OCI-LY7 (cell line): ENCODE measurements at regions not wholly inside any gene's neighbourhood (a gene's known extent, or its start where the extent isn't known, plus 50 kb on each side); places are given as distances from the start of the nearest gene placed in this dataset.

Source experiments
- BruUV-seq: library from RNA; stranded (reverse); fragments of 400-500 nt; replicated peaks from 2 replicates; lab custom pipeline; 2021; lab: Mats Ljungman, UMichigan
- CTCF ChIA-PET: fragments of 300-600 bp; sonication (Branson Sonifier 250); formaldehyde crosslinking; loops from one replicate; lab custom pipeline; 2022; ENCODE audit warnings: antibody characterized with exemption; ENCODE audit not compliant: unreplicated experiment; lab: Charles Lee
- POLR2A ChIA-PET: fragments of 300-600 bp; sonication (Branson Sonifier 250); formaldehyde crosslinking; loops from one replicate; lab custom pipeline; 2022; ENCODE audit warnings: antibody characterized with exemption; lab: Charles Lee
- DNase-seq: peaks from one replicate; pipeline ENCODE4 v3.0.0-alpha.2; 2015; ENCODE audit warnings: low spot score
- H2AFZ ChIP-seq: fragments of 200-600 bp; sonication (generic), shearing (Covaris generic); 2 replicates; pipeline ENCODE4 v1.6.1; 2014; ENCODE audit warnings: mild to moderate bottlenecking, antibody characterized with exemption, low read length, moderate library complexity
- H3K27ac ChIP-seq: fragments of 200-600 bp; sonication (generic); 2 replicates; pipeline ENCODE4 v1.5.1; 2014; ENCODE audit warnings: mixed run types, low read depth, mild to moderate bottlenecking, moderate library complexity, low read length, inconsistent platforms; ENCODE audit not compliant: poor library complexity, severe bottlenecking
- H3K36me3 ChIP-seq: fragments of 200-600 bp; sonication (generic); 2 replicates; pipeline ENCODE4 v1.6.1; 2014; ENCODE audit warnings: mild to moderate bottlenecking, antibody characterized with exemption, low read length, moderate library complexity, mixed read lengths; ENCODE audit not compliant: insufficient read depth
- H3K4me1 ChIP-seq: fragments of 200-600 bp; sonication (generic); 2 replicates; pipeline ENCODE4 v1.5.1; 2014; ENCODE audit warnings: mild to moderate bottlenecking, low read length; ENCODE audit not compliant: insufficient read depth, poor library complexity, severe bottlenecking
- H3K4me2 ChIP-seq: fragments of 200-600 bp; sonication (generic); 2 replicates; pipeline ENCODE4 v1.6.1; 2014; ENCODE audit warnings: mild to moderate bottlenecking, low read length
- H3K4me3 ChIP-seq: fragments of 200-600 bp; sonication (generic); 2 replicates; pipeline ENCODE4 v1.5.1; 2014; ENCODE audit warnings: mild to moderate bottlenecking, low read depth, low read length; ENCODE audit not compliant: poor library complexity, severe bottlenecking
- H3K79me2 ChIP-seq: fragments of 200-600 bp; sonication (generic); 2 replicates; pipeline ENCODE4 v1.6.1; 2016; ENCODE audit warnings: low read depth, mild to moderate bottlenecking, low read length, moderate library complexity, mixed read lengths; ENCODE audit not compliant: insufficient read depth
- H3K9me2 ChIP-seq: fragments of 200-600 bp; sonication (generic); 2 replicates; pipeline ENCODE4 v1.6.1; 2016; ENCODE audit warnings: mild to moderate bottlenecking, low read length, mixed read lengths; ENCODE audit not compliant: insufficient read depth
- H3K9me3 ChIP-seq: fragments of 200-600 bp; sonication (generic); 2 replicates; pipeline ENCODE4 v1.6.1; 2014; ENCODE audit warnings: mild to moderate bottlenecking, mixed run types, low read length, mixed read lengths
- H4K20me1 ChIP-seq: fragments of 200-600 bp; sonication (generic); 2 replicates; pipeline ENCODE4 v1.6.1; 2014; ENCODE audit warnings: mild to moderate bottlenecking, antibody characterized with exemption, low read length, moderate library complexity, mixed read lengths; ENCODE audit not compliant: insufficient read depth
- EZH2phosphoT487 ChIP-seq: fragments of 200-600 bp; sonication (generic); IDR thresholded peaks from 2 replicates; pipeline ENCODE4 v1.6.1; 2018; ENCODE audit warnings: low read depth, borderline replicate concordance, mild to moderate bottlenecking, mixed run types, antibody characterized with exemption, low read length, moderate library complexity, mixed read lengths
- intact Hi-C: fragments of 100-400 bp; cut with micrococcal nuclease; formaldehyde crosslinking; loops from one replicate; pipeline ENCODE4 v1.10.0; 2022; ENCODE audit not compliant: unreplicated experiment
- TF ChIP-seq, protein P1 (sequence below): fragments of 200-600 bp; sonication (generic); conservative IDR thresholded peaks from 2 replicates; pipeline ENCODE4 v1.5.1; 2014; ENCODE audit warnings: mild to moderate bottlenecking, antibody characterized with exemption, low read length, moderate library complexity, mixed read lengths

DNA sequence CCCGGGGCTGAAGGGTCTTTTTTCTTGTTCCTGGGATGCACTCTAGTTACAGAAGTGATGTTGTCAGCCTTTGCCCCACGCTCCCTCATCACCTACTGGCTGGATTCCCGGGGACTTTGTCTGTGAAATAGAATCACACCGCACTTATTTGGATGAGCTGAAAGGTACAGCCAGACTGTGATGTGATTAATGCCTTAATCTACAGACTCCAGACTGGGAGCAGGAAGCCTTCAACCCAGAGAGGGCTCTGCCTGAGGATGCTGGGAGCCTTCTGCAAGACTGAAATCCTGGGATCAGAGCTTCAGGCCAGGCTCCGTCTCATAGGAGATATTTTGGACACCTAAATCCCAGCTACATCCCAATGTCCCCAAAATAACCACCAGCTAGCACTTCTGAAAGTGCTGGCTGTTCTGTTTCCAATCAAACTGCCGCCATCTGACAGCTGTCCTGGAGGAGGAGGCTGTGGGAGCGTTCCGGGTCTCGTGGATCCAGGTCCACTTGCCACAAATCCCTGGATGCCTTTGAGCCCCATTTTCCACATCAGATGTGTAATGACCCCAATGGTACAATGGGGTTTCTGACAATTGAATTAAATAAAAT lies 688.5 kb downstream of the TBC1D22A start:
- Histone ChIP-seq H3K79me2 (no peaks in the 10 kb centered on the region), H4K20me1 (no peaks in the 10 kb centered on the region), H3K36me3 (no peaks in the 10 kb centered on the region), H3K9me3 (0 out of 2 replicates have a peak, but pooled peaks cover 8% of the 10 kb centered on the region), H3K4me3 (no peak overlapping the region), H3K4me1 (no peaks in the 10 kb centered on the region), H3K4me2 (no peak overlapping the region), H3K27ac (no peak overlapping the region), H3K9me2 (no peaks in the 10 kb centered on the region), H2AFZ (no peak overlapping the region)
- TF ChIP-seq EZH2phosphoT487: no peak
- TF ChIP-seq, protein P1, sequence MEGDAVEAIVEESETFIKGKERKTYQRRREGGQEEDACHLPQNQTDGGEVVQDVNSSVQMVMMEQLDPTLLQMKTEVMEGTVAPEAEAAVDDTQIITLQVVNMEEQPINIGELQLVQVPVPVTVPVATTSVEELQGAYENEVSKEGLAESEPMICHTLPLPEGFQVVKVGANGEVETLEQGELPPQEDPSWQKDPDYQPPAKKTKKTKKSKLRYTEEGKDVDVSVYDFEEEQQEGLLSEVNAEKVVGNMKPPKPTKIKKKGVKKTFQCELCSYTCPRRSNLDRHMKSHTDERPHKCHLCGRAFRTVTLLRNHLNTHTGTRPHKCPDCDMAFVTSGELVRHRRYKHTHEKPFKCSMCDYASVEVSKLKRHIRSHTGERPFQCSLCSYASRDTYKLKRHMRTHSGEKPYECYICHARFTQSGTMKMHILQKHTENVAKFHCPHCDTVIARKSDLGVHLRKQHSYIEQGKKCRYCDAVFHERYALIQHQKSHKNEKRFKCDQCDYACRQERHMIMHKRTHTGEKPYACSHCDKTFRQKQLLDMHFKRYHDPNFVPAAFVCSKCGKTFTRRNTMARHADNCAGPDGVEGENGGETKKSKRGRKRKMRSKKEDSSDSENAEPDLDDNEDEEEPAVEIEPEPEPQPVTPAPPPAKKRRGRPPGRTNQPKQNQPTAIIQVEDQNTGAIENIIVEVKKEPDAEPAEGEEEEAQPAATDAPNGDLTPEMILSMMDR: no peak
- CTCF ChIA-PET: no interaction called here
- no peak for DNase-seq
- POLR2A ChIA-PET: no interaction called here
- intact Hi-C loops: no loop called here
- no TSS peak for BruUV-seq

DNA sequence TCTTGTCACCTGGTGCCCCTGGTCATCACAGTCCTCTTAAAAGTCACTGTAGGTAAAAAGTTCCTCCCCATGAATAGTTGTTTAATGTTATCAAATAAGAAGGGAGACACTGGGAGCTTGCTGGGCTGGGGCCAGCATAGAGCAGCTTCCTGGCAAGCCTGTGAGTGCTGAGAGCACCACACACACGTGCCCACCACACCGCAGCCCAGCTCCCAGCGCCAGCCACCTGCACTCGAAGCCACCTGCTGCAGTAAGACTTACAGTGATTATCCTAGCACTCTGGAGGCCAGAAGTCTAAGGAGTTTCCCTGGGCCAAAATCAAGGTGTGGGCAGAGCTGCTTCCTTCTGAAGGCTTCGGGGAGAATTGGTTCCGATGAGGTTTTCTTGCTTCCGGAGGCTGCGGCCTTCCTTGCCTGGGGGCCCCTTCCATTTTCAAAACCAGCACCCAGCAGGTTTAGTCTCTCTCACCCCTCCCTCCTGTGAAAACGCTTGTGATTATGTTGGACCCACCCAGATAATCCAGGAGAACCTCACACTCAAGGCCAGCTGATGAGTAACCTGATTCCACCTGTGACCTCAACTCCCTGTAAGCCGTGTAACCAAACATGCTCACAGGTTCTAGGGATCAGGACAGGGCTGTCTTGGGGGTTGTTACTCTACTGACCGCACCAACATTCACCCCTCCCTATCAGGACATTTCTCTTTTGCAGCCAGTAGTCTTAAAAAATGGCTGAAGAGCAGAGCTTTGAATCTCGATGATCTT lies 687.2 kb downstream of the TBC1D22A start:
- intact Hi-C loops: no loop called here
- Histone ChIP-seq H3K27ac (no peak overlapping the region), H3K4me2 (no peak overlapping the region), H3K4me1 (no peaks in the 10 kb centered on the region), H3K36me3 (no peaks in the 10 kb centered on the region), H4K20me1 (no peaks in the 10 kb centered on the region), H3K9me2 (no peaks in the 10 kb centered on the region), H2AFZ (no peak overlapping the region), H3K9me3 (0 out of 2 replicates have a peak, but pooled peaks cover 8% of the 10 kb centered on the region), H3K79me2 (no peaks in the 10 kb centered on the region), H3K4me3 (no peak overlapping the region)
- BruUV-seq: no TSS peak
- TF ChIP-seq, protein P1: no peak
- TF ChIP-seq EZH2phosphoT487: no peak
- ChIA-PET CTCF (no interaction called here), POLR2A (no interaction called here)
- no peak for DNase-seq
